Tibial nerve (tissue), 4 donors: ENCODE measurements at regions not wholly inside any gene's neighbourhood (a gene's known extent, or its start where the extent isn't known, plus 50 kb on each side); places are given as distances from the start of the nearest gene placed in this dataset.

Source experiments
- DNase-seq, 2 donors: peaks; one replicate each; pipeline ENCODE4 v3.0.0-alpha.2; 2019; ENCODE audit warnings: low spot score in 2 of 2
- H3K27ac ChIP-seq, 4 donors: fragments of 200-600 bp; sonication (generic) in 3 of 4; one replicate each; pipeline ENCODE4 v1.5.1; 2017 to 2019; ENCODE audit warnings: mild to moderate bottlenecking in 1 of 4
- H3K27me3 ChIP-seq, 2 donors: fragments of 200-600 bp; sonication (generic) in 1 of 2; one replicate each; pipeline versions ENCODE4 v1.5.1 to v1.6.0; 2017 to 2019
- H3K36me3 ChIP-seq, 3 donors: fragments of 200-600 bp; sonication (generic); one replicate each; pipeline ENCODE4 v1.5.1; 2018 to 2019
- H3K4me1 ChIP-seq, 4 donors: fragments of 200-600 bp; sonication (generic) in 3 of 4; one replicate each; pipeline ENCODE4 v1.5.1; 2017 to 2019
- H3K4me3 ChIP-seq, 4 donors: fragments of 200-600 bp; sonication (generic) in 3 of 4; one replicate each; pipeline ENCODE4 v1.5.1; 2017 to 2019; ENCODE audit warnings: mild to moderate bottlenecking in 1 of 4, moderate library complexity in 1 of 4
- H3K9me3 ChIP-seq, 4 donors: fragments of 200-600 bp; sonication (generic) in 3 of 4; one replicate each; pipeline ENCODE4 v1.5.1; 2017 to 2019
- CTCF ChIP-seq, 5 experiments: fragments of 200-600 bp in 3 of 5; fragments of 450-650 bp in 2 of 5; sonication (generic) in 3 of 5; IDR thresholded peaks; one replicate each; pipeline ENCODE4 v1.5.1; 2016 to 2019; ENCODE audit warnings: antibody characterized with exemption in 5 of 5, mild to moderate bottlenecking in 3 of 5, moderate library complexity in 2 of 5
- EP300 ChIP-seq, 2 donors: sonication (generic); formaldehyde crosslinking; IDR thresholded peaks; one replicate each; pipeline ENCODE4 v1.6.1; 2017; ENCODE audit warnings: antibody characterized with exemption in 2 of 2, mild to moderate bottlenecking in 1 of 2
- POLR2A ChIP-seq, 2 donors: fragments of 450-650 bp; IDR thresholded peaks; one replicate each; pipeline ENCODE4 v1.6.1; 2017; ENCODE audit warnings: antibody characterized with exemption in 2 of 2, mild to moderate bottlenecking in 2 of 2, moderate library complexity in 2 of 2
- WGBS, 2 donors: methylation state at CpG; one replicate each; pipeline ENCODE4 v1.1.5; 2018; 5-methylcytosine and 5-hydroxymethylcytosine counted together

- peaks cover 0 to 25% of the 10 kb centered on the region in 2 donors for H3K27me3 ChIP-seq
- H3K4me3 ChIP-seq = no peak overlapping the region
- no peaks in the 10 kb centered on the region for H3K4me1 ChIP-seq
- TF ChIP-seq EP300 (IDR thresholded peaks at IDR 0.05) (no peak), POLR2A (IDR thresholded peaks at IDR 0.05) (no peak), CTCF (IDR thresholded peaks at IDR 0.05) (no peak)
- H3K9me3 ChIP-seq = no peaks in the 10 kb centered on the region
- WGBS, 2 donors = 97 to 100% methylated on average over 2 of the region's 2 CpGs
- no peak for DNase-seq
- H3K36me3 ChIP-seq = no peaks in the 10 kb centered on the region
- no peak overlapping the region for H3K27ac ChIP-seq
Measured at GRCh38 chr20:51079488-51079887, 56.6 kb upstream of the KCNG1 start.

- no peak for DNase-seq
- Histone ChIP-seq H3K27me3 (peaks cover 0 to 19% of the 10 kb centered on the region in 2 donors), H3K9me3 (peaks cover 0 to 5% (median 0%) of the 10 kb centered on the region in 4 donors), H3K27ac (no peak overlapping the region), H3K36me3 (no peaks in the 10 kb centered on the region), H3K4me3 (no peak overlapping the region), H3K4me1 (no peaks in the 10 kb centered on the region)
- no peak for TF ChIP-seq EP300 (IDR thresholded peaks at IDR 0.05)
- TF ChIP-seq POLR2A (IDR thresholded peaks at IDR 0.05) = no peak
- TF ChIP-seq CTCF (IDR thresholded peaks at IDR 0.05) = no peak
- WGBS, 2 donors = 30 to 37% methylated on average over 8 of the region's 8 CpGs
Measured at GRCh38 chr20:51077686-51078060, 54.8 kb upstream of the KCNG1 start.

- Histone ChIP-seq H3K4me3 (no peak overlapping the region), H3K9me3 (peaks cover 0 to 5% (median 0%) of the 10 kb centered on the region in 4 donors), H3K27me3 (peaks cover 0 to 17% of the 10 kb centered on the region in 2 donors), H3K4me1 (no peaks in the 10 kb centered on the region), H3K36me3 (no peaks in the 10 kb centered on the region), H3K27ac (no peak overlapping the region)
- 64 to 72% methylated on average over 11 of the region's 11 CpGs for WGBS, 2 donors
- DNase-seq = no peak
- TF ChIP-seq EP300 (IDR thresholded peaks at IDR 0.05) (no peak), CTCF (IDR thresholded peaks at IDR 0.05) (no peak), POLR2A (IDR thresholded peaks at IDR 0.05) (no peak)
Measured at GRCh38 chr20:51076786-51077685, 54.1 kb upstream of the KCNG1 start.

- Histone ChIP-seq H3K4me1 (no peaks in the 10 kb centered on the region), H3K27ac (no peak overlapping the region), H3K9me3 (peaks cover 0 to 5% (median 0%) of the 10 kb centered on the region in 4 donors), H3K36me3 (no peaks in the 10 kb centered on the region), H3K4me3 (no peak overlapping the region), H3K27me3 (peaks cover 0 to 10% of the 10 kb centered on the region in 2 donors)
- 94 to 100% methylated on average over 1 of the region's 1 CpG for WGBS, 2 donors
- DNase-seq = no peak
- TF ChIP-seq CTCF (IDR thresholded peaks at IDR 0.05) (no peak), POLR2A (IDR thresholded peaks at IDR 0.05) (no peak), EP300 (IDR thresholded peaks at IDR 0.05) (no peak)
Measured at GRCh38 chr20:51074062-51074461, 51.2 kb upstream of the KCNG1 start.
